ENCODE measurements at regions not wholly inside any gene's neighbourhood (a gene's known extent, or its start where the extent isn't known, plus 50 kb on each side); places are given as distances from the start of the nearest gene placed in this dataset.
"Not testable (repeated sequence)": the region's sequence is repeated elsewhere in the genome, so short reads cannot be mapped to it uniquely, and the experiment has no call there.

DNA sequence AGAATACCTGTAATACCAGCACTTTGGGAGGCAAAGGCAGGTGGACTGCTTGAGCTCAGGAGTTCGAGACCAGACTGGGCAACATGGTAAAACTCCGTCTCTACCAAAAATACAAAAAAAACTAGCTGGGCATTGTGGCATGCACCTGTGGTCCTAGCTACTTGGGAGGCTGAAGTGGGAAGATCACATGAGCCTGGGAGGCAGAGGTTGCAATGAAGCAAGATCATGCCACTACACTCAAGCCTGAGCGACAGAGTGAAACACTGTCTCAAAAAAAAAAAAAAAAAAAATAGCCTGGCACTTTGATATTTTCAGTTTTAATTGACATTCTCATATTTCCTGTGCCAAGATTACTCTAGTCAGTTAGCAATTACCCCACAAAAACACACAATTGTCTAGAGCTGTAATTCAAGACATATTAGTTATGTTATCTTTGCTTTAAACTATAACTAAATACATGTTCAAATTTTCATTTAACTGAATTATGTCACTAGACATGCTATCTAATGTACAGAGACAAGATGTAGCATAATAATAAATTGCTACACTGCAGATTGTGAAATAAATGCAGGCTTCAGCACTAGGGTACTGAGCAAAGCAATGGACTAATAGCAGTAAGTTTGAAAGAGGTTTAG lies 378.2 kb upstream of the GRAMD2B start:
- in situ Hi-C loops (cut with HindIII; ENCODE audit: low pct_unique_long_range_greater_than_20kb, low sequenced_read_pairs): no loop called here

DNA sequence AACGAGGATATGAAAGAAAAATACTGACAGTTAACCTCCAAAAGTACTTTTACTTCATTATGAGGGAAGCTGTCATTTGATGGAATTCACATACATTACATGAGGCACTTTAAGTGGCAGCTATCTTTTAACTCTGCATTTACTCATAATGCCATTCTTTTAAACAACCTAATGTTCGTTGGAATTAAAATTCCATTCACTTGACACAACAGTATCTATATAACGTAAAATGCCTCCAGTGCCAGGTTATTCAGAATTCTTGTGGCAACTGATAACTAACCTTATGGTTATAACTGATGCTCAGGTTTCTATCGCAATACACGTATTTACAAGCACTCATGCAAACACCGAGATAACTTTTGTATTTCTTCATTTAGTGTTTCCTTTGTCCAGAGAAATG lies 376.9 kb upstream of the GRAMD2B start:
- no peak for DNase-seq (ENCODE audit: low read depth)
- in situ Hi-C loops (cut with HindIII; ENCODE audit: low pct_unique_long_range_greater_than_20kb, low sequenced_read_pairs): no loop called here

More for the DNA sequence above, 378.2 kb upstream of the GRAMD2B start:
- no peak for DNase-seq (ENCODE audit: low read depth)

DNA sequence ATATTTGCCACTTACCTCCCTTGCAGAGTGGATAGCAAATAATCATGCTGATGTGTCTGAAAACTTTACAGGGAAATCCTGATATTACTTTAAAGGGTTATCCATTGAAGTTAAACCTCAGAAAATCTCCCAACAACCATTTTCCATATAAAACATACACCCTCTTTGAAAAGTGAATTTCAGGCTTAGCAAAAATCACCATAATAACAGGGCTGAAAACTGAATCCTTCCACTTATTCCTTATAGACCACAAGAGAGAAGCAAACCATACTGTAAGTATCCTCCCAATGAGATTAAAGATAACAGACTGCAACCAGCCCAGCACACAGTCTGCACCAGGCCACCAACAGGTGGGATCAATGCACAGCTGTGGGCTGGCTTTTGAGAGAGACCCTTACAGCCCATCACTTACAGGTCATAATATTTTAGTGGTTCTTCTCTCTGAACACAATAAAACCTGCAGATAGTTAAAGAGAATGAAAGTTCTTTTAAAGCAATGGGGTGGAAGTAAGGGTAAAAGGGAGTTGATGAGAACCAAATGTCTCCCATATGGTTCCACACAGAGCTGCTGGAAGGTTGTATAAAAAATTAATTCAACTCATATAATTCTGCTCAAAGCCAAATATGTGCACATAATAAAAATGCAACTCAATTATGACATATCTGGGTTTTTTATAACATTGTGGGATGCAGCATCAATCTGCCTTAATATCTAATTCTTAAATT lies 376.2 kb upstream of the GRAMD2B start:
- in situ Hi-C loops (cut with HindIII; ENCODE audit: low pct_unique_long_range_greater_than_20kb, low sequenced_read_pairs): no loop called here

DNA sequence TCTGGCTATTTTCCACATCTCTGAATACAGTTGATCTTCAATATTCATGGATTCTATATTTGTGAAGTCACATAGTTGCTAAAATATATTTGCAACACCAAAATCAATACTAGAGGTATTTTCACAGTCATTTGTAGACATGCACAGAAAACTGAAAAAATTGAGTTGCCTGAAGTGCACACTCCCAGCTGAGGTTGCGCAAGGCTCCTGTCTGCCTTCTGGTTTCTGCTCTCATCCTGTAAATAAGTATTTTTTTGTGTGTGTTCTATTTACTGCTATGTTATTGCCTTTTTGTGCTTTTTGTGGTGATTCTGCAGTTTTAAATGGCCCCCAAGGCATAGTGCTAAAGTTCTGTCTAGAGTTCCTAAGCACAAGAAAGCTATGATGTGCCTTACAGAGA lies 371.1 kb upstream of the GRAMD2B start:
- DNase-seq (ENCODE audit: low read depth): no peak
- in situ Hi-C loops (cut with HindIII; ENCODE audit: low pct_unique_long_range_greater_than_20kb, low sequenced_read_pairs): no loop called here

More for the DNA sequence above, 376.2 kb upstream of the GRAMD2B start:
- no peak for DNase-seq (ENCODE audit: low read depth)

DNA sequence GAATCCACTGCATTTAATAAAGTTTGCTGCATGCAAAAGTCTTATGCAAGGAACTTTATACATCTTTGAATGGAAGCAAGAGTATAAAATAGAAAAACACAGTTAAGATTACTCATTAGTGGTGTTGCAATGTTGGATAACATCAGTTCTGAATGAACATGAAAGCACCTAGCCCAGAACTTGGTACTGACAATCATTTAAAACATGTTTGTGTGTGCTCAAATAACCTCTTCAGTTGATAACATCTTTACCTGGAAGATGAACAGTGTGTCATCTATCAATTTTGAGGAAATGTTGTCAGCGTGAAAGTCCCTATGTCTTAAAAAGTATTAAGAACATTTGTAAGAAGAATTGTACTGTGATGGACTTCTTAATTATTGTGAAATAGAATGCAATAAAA lies 370.4 kb upstream of the GRAMD2B start:
- no peak for DNase-seq (ENCODE audit: low read depth)
- in situ Hi-C loops (cut with HindIII; ENCODE audit: low pct_unique_long_range_greater_than_20kb, low sequenced_read_pairs): no loop called here

DNA sequence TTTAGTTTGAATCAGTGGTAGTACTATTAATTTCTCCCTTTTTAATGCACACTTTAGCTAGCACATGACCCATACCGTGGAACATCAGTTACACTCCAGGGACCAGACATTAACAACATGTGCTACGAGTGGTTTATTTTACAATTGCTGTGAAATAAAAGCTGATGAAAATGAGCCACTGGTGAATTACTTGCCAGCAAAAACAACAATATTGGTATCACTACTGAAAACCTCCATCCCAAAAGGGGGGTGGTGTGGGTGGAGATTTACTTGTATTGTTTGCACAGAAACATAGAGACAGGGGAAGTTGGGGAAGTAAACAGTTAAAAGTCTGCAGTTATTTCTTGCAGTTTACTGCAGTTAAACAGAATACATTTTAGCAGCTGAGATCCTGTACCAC lies 369.6 kb upstream of the GRAMD2B start:
- no peak for DNase-seq (ENCODE audit: low read depth)
- in situ Hi-C loops (cut with HindIII; ENCODE audit: low pct_unique_long_range_greater_than_20kb, low sequenced_read_pairs): no loop called here

DNA sequence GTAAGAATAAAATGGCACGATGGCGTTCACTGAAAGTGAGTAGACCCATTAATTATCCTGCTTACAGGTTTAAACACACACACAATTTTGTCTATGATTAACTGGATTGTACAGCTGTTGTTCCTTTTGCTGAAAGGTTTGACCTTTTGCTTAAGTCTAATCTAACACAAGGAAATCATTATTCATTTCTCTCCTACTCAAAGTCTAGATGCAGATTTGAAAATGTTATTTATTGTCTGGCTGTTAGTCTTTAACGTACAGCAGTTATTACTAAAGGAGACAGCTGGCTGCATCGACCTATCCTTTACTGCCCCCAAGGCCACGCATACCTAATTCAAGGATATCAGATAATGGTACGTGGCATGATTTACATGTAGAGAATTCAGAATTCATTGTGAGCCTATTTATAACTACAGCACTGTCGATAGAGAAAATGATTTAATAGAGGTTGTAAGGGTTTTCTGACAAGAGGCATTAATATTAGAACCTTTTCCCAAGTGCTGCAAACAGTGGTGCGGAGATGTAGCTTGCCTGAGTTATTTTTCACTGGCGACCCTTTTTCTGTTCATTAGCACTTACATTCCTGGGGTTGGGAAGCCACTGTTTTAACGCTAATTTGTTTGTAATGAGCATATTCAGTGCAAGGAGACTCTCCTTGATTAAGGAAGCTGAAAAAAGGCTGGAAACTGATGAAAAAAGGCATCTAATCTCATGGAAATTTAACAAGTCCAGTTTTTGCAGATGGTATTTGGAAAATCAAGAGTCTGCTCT lies 368.4 kb upstream of the GRAMD2B start:
- peak; percentile 52 for DNase-seq (ENCODE audit: low read depth)
- in situ Hi-C loops (cut with HindIII; ENCODE audit: low pct_unique_long_range_greater_than_20kb, low sequenced_read_pairs): no loop called here

DNA sequence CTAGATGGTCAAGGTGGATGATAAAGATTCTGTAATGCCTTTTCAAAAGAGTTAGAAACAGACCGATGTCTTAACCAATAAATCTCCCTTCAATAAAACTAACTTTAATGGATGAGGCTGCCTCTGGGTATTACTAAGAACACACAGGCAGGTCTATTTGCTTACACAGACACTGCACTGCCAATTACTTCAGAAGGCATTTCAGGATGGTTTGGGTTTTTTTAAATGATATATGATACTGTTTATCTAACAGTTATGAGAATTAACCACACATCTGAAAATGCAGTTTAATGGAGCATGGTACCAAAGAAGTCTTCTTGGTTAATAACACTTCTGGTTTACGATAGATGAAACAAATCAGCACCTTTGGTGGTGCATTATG lies 367.9 kb upstream of the GRAMD2B start:
- in situ Hi-C loops (cut with HindIII; ENCODE audit: low pct_unique_long_range_greater_than_20kb, low sequenced_read_pairs): no loop called here
- DNase-seq (ENCODE audit: low read depth): peak; percentile 23

DNA sequence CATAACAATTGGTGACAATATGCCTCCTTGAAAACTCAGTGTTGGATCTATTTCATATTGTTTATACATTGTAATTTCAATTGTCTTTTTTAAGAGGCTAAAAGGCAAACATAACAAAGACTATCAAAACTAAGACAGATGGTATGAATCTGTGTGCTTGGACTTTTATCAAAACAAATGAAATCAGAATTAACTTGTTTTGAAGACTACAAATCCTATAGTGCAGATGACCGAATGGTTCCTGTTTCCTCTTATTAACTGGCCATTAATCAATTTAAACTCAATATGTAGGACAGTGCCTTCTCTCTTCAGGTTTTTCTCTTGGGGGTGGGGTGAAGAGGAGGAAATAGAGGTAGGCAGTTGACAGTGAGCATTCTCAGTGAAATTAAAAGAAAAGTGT lies 366.9 kb upstream of the GRAMD2B start:
- in situ Hi-C loops (cut with HindIII; ENCODE audit: low pct_unique_long_range_greater_than_20kb, low sequenced_read_pairs): no loop called here

DNA sequence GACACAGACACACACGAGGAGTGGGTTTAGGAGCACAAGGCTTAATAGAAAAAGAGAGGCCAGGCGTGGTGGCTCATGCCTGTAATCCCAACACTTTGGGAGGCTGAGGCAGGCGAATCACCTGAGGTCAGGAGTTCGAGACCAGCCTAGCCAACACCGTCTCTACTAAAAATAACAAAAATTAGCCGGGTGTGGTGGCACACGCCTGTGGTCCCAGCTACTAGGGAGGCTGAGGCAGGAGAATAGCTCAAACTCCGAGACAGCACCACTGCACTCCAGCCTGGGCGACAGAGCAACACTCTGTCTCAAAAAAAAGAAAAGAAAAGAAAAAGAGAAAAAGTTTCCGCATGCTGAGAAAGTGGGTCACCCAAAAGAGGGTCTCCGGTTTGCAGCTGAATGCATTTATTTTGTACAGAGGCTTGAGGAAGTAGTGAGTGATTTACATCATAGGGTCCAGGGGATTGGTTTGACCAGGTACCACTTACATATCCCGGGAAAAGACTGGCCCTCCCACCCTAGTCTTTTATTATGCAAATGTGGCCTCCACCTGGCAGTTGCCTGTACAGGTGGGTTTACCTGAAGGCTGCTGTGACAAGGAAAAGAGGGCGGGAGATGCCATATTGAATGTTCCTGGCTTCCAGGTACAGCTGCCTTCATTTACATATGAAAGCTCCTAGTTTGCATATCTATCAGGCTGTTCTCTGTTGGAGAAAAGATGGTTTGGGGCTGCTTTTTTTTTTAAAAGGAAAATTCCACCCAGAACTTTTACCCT lies 366.2 kb upstream of the GRAMD2B start:
- in situ Hi-C loops (cut with HindIII; ENCODE audit: low pct_unique_long_range_greater_than_20kb, low sequenced_read_pairs): no loop called here
- no peak for DNase-seq (ENCODE audit: low read depth)

More for the DNA sequence above, 366.9 kb upstream of the GRAMD2B start:
- no peak for DNase-seq (ENCODE audit: low read depth)

DNA sequence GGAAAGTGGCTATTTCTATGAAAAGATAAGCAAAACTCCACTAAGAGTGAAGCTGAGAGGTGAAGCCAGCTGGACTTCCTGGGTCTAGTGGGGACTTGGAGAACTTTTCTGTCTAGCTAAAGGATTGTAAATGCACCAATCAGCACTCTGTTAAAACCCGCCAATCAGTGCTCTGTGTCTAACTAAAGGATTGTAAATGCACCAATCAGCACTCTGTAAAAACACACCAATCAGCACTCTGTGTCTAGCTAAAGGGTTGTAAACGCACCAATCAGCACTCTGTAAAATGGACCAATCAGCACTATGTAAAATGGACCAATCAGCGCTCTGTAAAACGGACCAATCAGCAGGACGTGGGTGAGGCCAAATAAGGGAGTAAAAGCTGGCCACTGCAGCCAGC lies 364.8 kb upstream of the GRAMD2B start:
- in situ Hi-C loops (cut with HindIII; ENCODE audit: low pct_unique_long_range_greater_than_20kb, low sequenced_read_pairs); DNase-seq (ENCODE audit: low read depth): not testable (repeated sequence)

DNA sequence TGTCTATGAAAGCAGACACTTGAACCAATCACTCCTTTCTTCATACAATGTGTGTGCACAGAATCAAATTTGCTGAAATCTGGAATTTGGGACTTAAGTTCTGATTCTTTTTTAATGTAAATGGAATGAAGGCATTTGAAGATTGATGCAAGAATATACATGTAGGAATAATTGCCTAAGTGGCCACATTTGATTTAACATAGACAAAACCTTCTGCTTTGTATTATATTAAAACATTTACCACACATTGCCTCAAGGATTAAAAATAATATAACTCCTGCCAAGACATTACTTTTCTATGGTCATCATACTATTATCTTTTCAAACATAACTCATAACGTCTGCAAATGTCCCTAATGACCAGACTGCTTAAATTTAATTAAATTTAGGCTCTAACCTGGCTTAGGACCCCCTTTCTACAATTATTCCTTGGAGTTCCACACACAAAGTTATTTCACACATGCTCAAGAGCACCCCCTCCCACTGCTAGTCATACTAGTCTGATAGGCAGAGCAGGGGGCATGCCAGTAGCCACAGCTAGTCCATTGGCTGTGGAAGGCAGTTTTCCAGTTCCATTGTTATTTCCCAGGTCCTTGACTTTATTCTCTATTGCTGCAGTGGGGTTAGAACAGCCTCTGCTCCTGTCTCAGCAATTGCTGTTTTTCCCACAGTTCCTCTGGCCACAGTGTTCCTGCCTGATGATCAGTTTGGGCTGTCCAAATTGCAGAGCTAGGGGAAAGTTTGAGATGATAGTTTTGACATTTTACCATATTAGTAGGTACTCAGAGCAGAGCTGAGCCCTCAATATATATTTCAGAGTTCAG lies 360.6 kb upstream of the GRAMD2B start:
- no peak for DNase-seq (ENCODE audit: low read depth)
- in situ Hi-C loops (cut with HindIII; ENCODE audit: low pct_unique_long_range_greater_than_20kb, low sequenced_read_pairs): no loop called here

DNA sequence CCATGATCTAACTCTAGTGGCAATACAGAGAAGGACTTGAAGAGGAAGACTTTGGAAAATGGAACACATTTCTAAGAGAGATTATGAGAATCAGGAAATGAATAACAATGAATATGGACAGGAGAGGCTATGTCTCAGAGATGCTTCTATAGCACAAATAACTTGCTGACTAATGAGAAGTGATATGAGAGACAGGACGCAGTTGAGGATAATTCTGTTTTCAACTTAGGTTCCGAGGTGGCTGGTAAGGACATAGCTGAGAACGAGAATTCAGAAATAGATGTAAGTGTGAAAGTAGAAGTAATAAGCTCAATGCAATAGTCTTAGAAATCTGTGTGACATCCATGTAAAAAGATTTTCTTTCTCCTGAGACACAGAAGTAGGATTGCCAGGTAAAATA lies 358.1 kb upstream of the GRAMD2B start:
- in situ Hi-C loops (cut with HindIII; ENCODE audit: low pct_unique_long_range_greater_than_20kb, low sequenced_read_pairs): no loop called here
- DNase-seq (ENCODE audit: low read depth): no peak

DNA sequence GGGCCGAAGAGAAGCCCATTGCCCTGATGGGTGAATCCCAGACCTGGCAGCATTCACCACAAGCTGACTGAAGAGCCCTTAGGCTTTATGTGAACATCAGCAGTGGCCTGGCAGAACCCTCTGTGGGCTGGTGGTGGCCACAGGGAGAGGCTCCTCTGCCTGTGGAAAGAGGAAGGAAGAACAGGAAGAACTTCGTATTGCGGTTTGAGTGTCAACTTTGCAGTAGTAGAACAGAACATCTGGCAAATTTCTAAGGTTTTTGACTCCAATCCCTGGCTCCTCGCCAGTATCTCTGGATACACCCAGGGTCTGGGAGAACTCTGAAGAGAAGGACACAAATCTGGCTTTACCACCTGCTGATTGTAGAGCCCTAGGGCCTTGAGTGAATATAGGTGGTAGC lies 356.4 kb upstream of the GRAMD2B start:
- in situ Hi-C loops (cut with HindIII; ENCODE audit: low pct_unique_long_range_greater_than_20kb, low sequenced_read_pairs): no loop called here
- DNase-seq (ENCODE audit: low read depth): no peak

DNA sequence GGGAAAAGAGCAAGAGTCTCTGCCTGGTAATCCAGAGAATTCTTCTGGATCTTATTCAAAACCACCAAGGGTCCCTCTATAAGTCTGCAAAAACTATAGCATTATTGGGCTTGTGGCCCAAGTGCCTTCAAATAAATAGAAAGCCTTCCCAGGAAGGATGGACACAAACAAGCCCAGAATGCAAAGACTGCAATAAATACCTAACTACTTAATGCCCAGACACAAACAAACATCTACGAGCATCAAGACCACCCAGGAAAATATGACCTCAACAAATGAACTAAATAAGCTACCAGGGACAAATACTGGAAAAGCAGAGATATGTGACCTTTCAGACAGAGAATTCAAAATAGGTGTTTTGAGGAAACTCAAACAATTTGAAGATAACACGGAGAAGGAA lies 355.8 kb upstream of the GRAMD2B start:
- DNase-seq (ENCODE audit: low read depth): no peak
- in situ Hi-C loops (cut with HindIII; ENCODE audit: low pct_unique_long_range_greater_than_20kb, low sequenced_read_pairs): no loop called here

DNA sequence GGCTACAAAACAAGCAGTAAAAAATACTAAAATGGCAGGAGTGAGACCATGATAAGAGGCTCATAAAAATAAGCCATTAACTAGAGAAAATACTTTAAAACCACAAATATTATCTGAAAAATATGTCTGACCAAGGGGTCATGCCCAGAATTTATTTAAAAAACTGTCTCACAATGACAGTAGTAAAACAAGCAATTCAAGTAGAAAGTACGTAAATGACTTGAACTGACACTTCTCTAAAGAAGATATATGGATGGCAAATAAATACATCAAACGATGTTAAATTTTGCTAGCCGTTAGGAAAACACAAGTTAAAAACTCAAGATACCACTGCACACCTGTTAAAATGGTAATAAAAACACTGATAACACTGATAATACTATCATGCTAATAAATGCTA lies 353.9 kb upstream of the GRAMD2B start:
- in situ Hi-C loops (cut with HindIII; ENCODE audit: low pct_unique_long_range_greater_than_20kb, low sequenced_read_pairs): no loop called here
- DNase-seq (ENCODE audit: low read depth): no peak

DNA sequence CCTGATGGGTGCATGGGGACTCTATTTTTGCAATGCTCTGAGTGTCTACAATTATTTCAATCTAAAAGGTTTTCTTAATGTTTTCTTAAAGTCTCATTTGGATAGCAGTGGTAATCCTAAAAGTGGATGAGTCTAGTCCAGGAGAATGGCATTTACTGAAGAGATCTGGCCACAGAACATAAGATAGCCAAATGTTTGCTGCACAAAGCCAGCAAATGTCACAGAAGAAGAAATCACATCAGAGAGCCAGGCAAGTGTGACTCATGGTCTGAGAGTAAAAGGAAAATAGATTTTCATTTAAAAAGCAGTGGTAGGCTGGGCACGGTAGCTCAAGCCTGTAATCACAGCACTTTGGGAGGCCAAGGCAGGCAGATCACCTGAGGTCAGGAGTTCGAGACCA lies 352.7 kb upstream of the GRAMD2B start:
- DNase-seq (ENCODE audit: low read depth): no peak
- in situ Hi-C loops (cut with HindIII; ENCODE audit: low pct_unique_long_range_greater_than_20kb, low sequenced_read_pairs): no loop called here

DNA sequence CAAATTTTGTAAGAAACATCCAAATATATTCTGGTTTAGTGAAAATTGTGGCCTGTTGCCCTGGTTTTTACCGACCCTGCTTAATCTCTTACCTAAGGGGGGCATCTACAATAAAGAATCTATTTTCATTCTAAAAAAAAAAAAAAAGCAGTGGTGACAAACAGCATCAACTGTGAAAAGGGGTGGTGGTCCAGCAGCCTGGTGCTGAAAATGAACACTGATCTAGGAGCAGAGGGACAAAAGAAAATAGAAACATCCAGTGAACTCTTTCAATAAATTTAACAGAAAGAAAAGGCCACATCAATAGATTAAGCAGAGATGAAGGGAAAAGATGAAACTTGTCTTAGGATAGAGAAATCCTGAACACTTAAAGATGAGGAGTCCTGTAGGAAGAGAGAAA lies 348.7 kb upstream of the GRAMD2B start:
- in situ Hi-C loops (cut with HindIII; ENCODE audit: low pct_unique_long_range_greater_than_20kb, low sequenced_read_pairs): no loop called here
- DNase-seq (ENCODE audit: low read depth): no peak
